Esophagus muscularis mucosa (tissue), 4 donors: ENCODE measurements at regions not wholly inside any gene's neighbourhood (a gene's known extent, or its start where the extent isn't known, plus 50 kb on each side); places are given as distances from the start of the nearest gene placed in this dataset.

Source experiments
- DNase-seq: peaks from one replicate; pipeline ENCODE4 v3.0.0-alpha.2; 2017; ENCODE audit errors: extremely low spot score
- H3K27ac ChIP-seq, 4 donors: fragments of 200-600 bp; sonication (generic); replicated peaks in 1 of 4; 1 replicate in 3 of 4; 2 replicates in 1 of 4; pipeline ENCODE4 v1.5.1; 2016 to 2019; ENCODE audit warnings: mild to moderate bottlenecking in 1 of 4
- H3K27me3 ChIP-seq, 4 donors: fragments of 200-600 bp; sonication (generic); one replicate each; pipeline versions ENCODE4 v1.5.1 to v1.6.0; 2016 to 2019
- H3K36me3 ChIP-seq, 4 donors: fragments of 200-600 bp; sonication (generic); one replicate each; pipeline ENCODE4 v1.5.1; 2016 to 2019
- H3K4me1 ChIP-seq, 4 donors: fragments of 200-600 bp; sonication (generic); one replicate each; pipeline ENCODE4 v1.5.1; 2016 to 2019
- H3K4me3 ChIP-seq, 4 donors: fragments of 200-600 bp; sonication (generic); 1 replicate in 2 of 4; 2 replicates in 2 of 4; pipeline ENCODE4 v1.5.1; 2016 to 2019; ENCODE audit warnings: mild to moderate bottlenecking in 4 of 4, moderate library complexity in 1 of 4
- H3K9me3 ChIP-seq, 4 donors: fragments of 200-600 bp; sonication (generic); 1 replicate in 3 of 4; 2 replicates in 1 of 4; pipeline ENCODE4 v1.5.1; 2016 to 2019
- CTCF ChIP-seq, 3 experiments: fragments of 200-600 bp in 2 of 3; fragments of 450-650 bp in 1 of 3; sonication (generic) in 2 of 3; IDR thresholded peaks; one replicate each; pipeline ENCODE4 v1.5.1; 2017 to 2019; ENCODE audit warnings: antibody characterized with exemption in 3 of 3, mild to moderate bottlenecking in 2 of 3, moderate library complexity in 1 of 3
- EP300 ChIP-seq: sonication (generic); formaldehyde crosslinking; IDR thresholded peaks from one replicate; pipeline ENCODE4 v1.6.1; 2017; ENCODE audit warnings: antibody characterized with exemption
- POLR2A ChIP-seq: fragments of 450-650 bp; IDR thresholded peaks from one replicate; pipeline ENCODE4 v1.6.1; 2017; ENCODE audit warnings: antibody characterized with exemption, moderate library complexity, mild to moderate bottlenecking, low read depth
- POLR2AphosphoS5 ChIP-seq, 2 donors: sonication (generic); formaldehyde crosslinking; IDR thresholded peaks; one replicate each; pipeline ENCODE4 v1.6.1; 2017; ENCODE audit warnings: antibody characterized with exemption in 2 of 2
- WGBS: methylation state at CpG from one replicate; pipeline ENCODE4 v1.1.5; 2018; 5-methylcytosine and 5-hydroxymethylcytosine counted together
- intact Hi-C: fragments of 100-400 bp; cut with DNase I; formaldehyde crosslinking; loops from one replicate; pipeline ENCODE4 v1.15.1; 2023

- intact Hi-C loops, result no loop called here
- 41% methylated on average over 1 of the region's 1 CpG for WGBS
- Histone ChIP-seq H3K4me1 (no peaks in the 10 kb centered on the region), H3K27ac (no peak overlapping the region), H3K36me3 (no peaks in the 10 kb centered on the region), H3K27me3 (no peaks in the 10 kb centered on the region), H3K9me3 (no peaks in the 10 kb centered on the region), H3K4me3 (no peak overlapping the region)
- DNase-seq, result peak; percentile 21
- TF ChIP-seq POLR2AphosphoS5 (IDR thresholded peaks at IDR 0.05) (no peak), CTCF (IDR thresholded peaks at IDR 0.05) (no peak), EP300 (no peak), POLR2A (no peak)
These were observed 93.3 kb downstream of the PERP start for GRCh38 chr6:138013959-138014358.

GRCh38 chr6:138017166-138017757, 90.0 kb downstream of the PERP start:
- no peaks in the 10 kb centered on the region for H3K4me1 ChIP-seq
- no peaks in the 10 kb centered on the region for H3K9me3 ChIP-seq
- DNase-seq, result peak; percentile 34
- no peaks in the 10 kb centered on the region for H3K27me3 ChIP-seq
- H3K4me3 ChIP-seq, result no peak overlapping the region
- H3K36me3 ChIP-seq, result no peaks in the 10 kb centered on the region
- intact Hi-C loops, result no loop called here
- H3K27ac ChIP-seq, result no peak overlapping the region
- TF ChIP-seq EP300, result no peak
- no peak for TF ChIP-seq CTCF (IDR thresholded peaks at IDR 0.05)
- TF ChIP-seq POLR2AphosphoS5 (IDR thresholded peaks at IDR 0.05), result no peak
- TF ChIP-seq POLR2A, result no peak

GRCh38 chr6:138018297-138018696, 88.9 kb downstream of the PERP start:
- intact Hi-C loops, result no loop called here
- H3K9me3 ChIP-seq, result no peaks in the 10 kb centered on the region
- H3K36me3 ChIP-seq, result no peaks in the 10 kb centered on the region
- no peaks in the 10 kb centered on the region for H3K27me3 ChIP-seq
- DNase-seq, result peak; percentile 45
- H3K27ac ChIP-seq, result no peak overlapping the region
- TF ChIP-seq POLR2AphosphoS5 (IDR thresholded peaks at IDR 0.05), result no peak
- TF ChIP-seq POLR2A, result no peak
- TF ChIP-seq EP300, result no peak
- TF ChIP-seq CTCF (IDR thresholded peaks at IDR 0.05), result no peak
- H3K4me3 ChIP-seq, result no peak overlapping the region
- H3K4me1 ChIP-seq, result no peaks in the 10 kb centered on the region

- no peaks in the 10 kb centered on the region for H3K36me3 ChIP-seq
- no peaks in the 10 kb centered on the region for H3K9me3 ChIP-seq
- WGBS, result 89% methylated on average over 2 of the region's 2 CpGs
- peaks cover 0 to 17% (median 11%) of the 10 kb centered on the region in 4 donors for H3K4me1 ChIP-seq
- no peak overlapping the region for H3K4me3 ChIP-seq
- no peak for TF ChIP-seq EP300
- DNase-seq, result peak; percentile 68
- H3K27ac ChIP-seq, result no peak overlapping the region
- intact Hi-C loops, result no loop called here
- no peaks in the 10 kb centered on the region for H3K27me3 ChIP-seq
These were observed 81.7 kb downstream of the PERP start for GRCh38 chr6:138025528-138025978.

GRCh38 chr6:138026342-138026741, 80.9 kb downstream of the PERP start:
- H3K27me3 ChIP-seq, result no peaks in the 10 kb centered on the region
- TF ChIP-seq POLR2A (no peak), CTCF (IDR thresholded peaks at IDR 0.05) (no peak), EP300 (no peak), POLR2AphosphoS5 (IDR thresholded peaks at IDR 0.05) (no peak)
- no peaks in the 10 kb centered on the region for H3K9me3 ChIP-seq
- 79% methylated on average over 3 of the region's 3 CpGs for WGBS
- H3K4me3 ChIP-seq, result no peak overlapping the region
- DNase-seq, result peak; percentile 89
- no peak overlapping the region for H3K27ac ChIP-seq
- no peaks in the 10 kb centered on the region for H3K36me3 ChIP-seq
- H3K4me1 ChIP-seq, result peaks cover 0 to 25% (median 19%) of the 10 kb centered on the region in 4 donors
- intact Hi-C loops, result no loop called here
